Panc1 (cell line): ENCODE measurements at regions not wholly inside any gene's neighbourhood (a gene's known extent, or its start where the extent isn't known, plus 50 kb on each side); places are given as distances from the start of the nearest gene placed in this dataset.

Source experiments
- CTCF ChIP-seq: fragments of 450-650 bp; IDR thresholded peaks from 2 replicates; pipeline ENCODE4 v1.5.1; 2017; ENCODE audit warnings: mild to moderate bottlenecking
- POLR2AphosphoS5 ChIP-seq: IDR thresholded peaks from 2 replicates; pipeline ENCODE4 v1.6.1; 2012; ENCODE audit warnings: mild to moderate bottlenecking, low read depth, low read length, moderate library complexity
- SIN3A ChIP-seq: IDR thresholded peaks from 2 replicates; pipeline ENCODE4 v1.6.1; 2012; ENCODE audit warnings: low read depth, mild to moderate bottlenecking, low read length, moderate library complexity, borderline replicate concordance; ENCODE audit not compliant: insufficient read depth
- TCF7L2 ChIP-seq: IDR thresholded peaks from 2 replicates; pipeline ENCODE4 v1.6.1; 2011; ENCODE audit warnings: mild to moderate bottlenecking, low read depth, low read length, inconsistent platforms
- TF ChIP-seq, protein P1 (sequence below), 2 experiments: IDR thresholded peaks; 2 replicates each; pipeline ENCODE4 v1.6.1; 2011 to 2012; ENCODE audit warnings: low read depth in 2 of 2, control low read depth in 1 of 2, low read length in 1 of 2, mild to moderate bottlenecking in 1 of 2, moderate library complexity in 1 of 2; ENCODE audit not compliant: insufficient read depth in 1 of 2

- TF ChIP-seq CTCF (no peak), POLR2AphosphoS5 (no peak), TCF7L2 (no peak), SIN3A (no peak)
- TF ChIP-seq, protein P1, sequence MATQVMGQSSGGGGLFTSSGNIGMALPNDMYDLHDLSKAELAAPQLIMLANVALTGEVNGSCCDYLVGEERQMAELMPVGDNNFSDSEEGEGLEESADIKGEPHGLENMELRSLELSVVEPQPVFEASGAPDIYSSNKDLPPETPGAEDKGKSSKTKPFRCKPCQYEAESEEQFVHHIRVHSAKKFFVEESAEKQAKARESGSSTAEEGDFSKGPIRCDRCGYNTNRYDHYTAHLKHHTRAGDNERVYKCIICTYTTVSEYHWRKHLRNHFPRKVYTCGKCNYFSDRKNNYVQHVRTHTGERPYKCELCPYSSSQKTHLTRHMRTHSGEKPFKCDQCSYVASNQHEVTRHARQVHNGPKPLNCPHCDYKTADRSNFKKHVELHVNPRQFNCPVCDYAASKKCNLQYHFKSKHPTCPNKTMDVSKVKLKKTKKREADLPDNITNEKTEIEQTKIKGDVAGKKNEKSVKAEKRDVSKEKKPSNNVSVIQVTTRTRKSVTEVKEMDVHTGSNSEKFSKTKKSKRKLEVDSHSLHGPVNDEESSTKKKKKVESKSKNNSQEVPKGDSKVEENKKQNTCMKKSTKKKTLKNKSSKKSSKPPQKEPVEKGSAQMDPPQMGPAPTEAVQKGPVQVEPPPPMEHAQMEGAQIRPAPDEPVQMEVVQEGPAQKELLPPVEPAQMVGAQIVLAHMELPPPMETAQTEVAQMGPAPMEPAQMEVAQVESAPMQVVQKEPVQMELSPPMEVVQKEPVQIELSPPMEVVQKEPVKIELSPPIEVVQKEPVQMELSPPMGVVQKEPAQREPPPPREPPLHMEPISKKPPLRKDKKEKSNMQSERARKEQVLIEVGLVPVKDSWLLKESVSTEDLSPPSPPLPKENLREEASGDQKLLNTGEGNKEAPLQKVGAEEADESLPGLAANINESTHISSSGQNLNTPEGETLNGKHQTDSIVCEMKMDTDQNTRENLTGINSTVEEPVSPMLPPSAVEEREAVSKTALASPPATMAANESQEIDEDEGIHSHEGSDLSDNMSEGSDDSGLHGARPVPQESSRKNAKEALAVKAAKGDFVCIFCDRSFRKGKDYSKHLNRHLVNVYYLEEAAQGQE (IDR thresholded peaks at IDR 0.05; ENCODE audit: insufficient read depth in 1 of 2, low read depth in 2 of 2, low read length in 1 of 2): no peak
Observed at GRCh38 chr2:118386641-118387302, 298.5 kb downstream of the INSIG2 start.
